ENCODE measurements at regions not wholly inside any gene's neighbourhood (a gene's known extent, or its start where the extent isn't known, plus 50 kb on each side); places are given as distances from the start of the nearest gene placed in this dataset.
"Not testable (repeated sequence)": the region's sequence is repeated elsewhere in the genome, so short reads cannot be mapped to it uniquely, and the experiment has no call there.

- H3K27ac ChIP-seq (ENCODE audit: insufficient read depth, low read depth, low read length, poor library complexity, severe bottlenecking), result no peak overlapping the region
- no peaks in the 10 kb centered on the region for H3K36me3 ChIP-seq (ENCODE audit: control insufficient read depth, insufficient read depth, low read length)
- H3K9me3 ChIP-seq (ENCODE audit: control insufficient read depth, low read length), result no peaks in the 10 kb centered on the region
- no peaks in the 10 kb centered on the region for H3K27me3 ChIP-seq (ENCODE audit: control insufficient read depth, insufficient read depth, low read length, poor library complexity, severe bottlenecking)
- H3K4me3 ChIP-seq (ENCODE audit: insufficient read depth, low read depth, low read length), result no peak overlapping the region
- no peaks in the 10 kb centered on the region for H3K4me1 ChIP-seq (ENCODE audit: control insufficient read depth, insufficient read depth, low read length)
Observed at GRCh38 chr1:215007880-215008279, 74.7 kb upstream of the KCNK2 start.

- Histone ChIP-seq H3K36me3 (ENCODE audit: control insufficient read depth, insufficient read depth, low read length) (no peaks in the 10 kb centered on the region), H3K27ac (ENCODE audit: insufficient read depth, low read depth, low read length, poor library complexity, severe bottlenecking) (no peak overlapping the region), H3K27me3 (ENCODE audit: control insufficient read depth, insufficient read depth, low read length, poor library complexity, severe bottlenecking) (no peaks in the 10 kb centered on the region), H3K9me3 (ENCODE audit: control insufficient read depth, low read length) (no peaks in the 10 kb centered on the region), H3K4me3 (ENCODE audit: insufficient read depth, low read depth, low read length) (no peak overlapping the region), H3K4me1 (ENCODE audit: control insufficient read depth, insufficient read depth, low read length) (no peaks in the 10 kb centered on the region)
- 75 to 85% methylated on average over 3 of the region's 3 CpGs for WGBS, 2 experiments
Observed at GRCh38 chr1:215018555-215018954, 64.0 kb upstream of the KCNK2 start.

GRCh38 chr1:215022204-215022603 lies 60.3 kb upstream of the KCNK2 start:
- no peak overlapping the region for H3K27ac ChIP-seq (ENCODE audit: insufficient read depth, low read depth, low read length, poor library complexity, severe bottlenecking)
- 53 to 64% methylated on average over 1 of the region's 1 CpG for WGBS, 2 experiments

DNA sequence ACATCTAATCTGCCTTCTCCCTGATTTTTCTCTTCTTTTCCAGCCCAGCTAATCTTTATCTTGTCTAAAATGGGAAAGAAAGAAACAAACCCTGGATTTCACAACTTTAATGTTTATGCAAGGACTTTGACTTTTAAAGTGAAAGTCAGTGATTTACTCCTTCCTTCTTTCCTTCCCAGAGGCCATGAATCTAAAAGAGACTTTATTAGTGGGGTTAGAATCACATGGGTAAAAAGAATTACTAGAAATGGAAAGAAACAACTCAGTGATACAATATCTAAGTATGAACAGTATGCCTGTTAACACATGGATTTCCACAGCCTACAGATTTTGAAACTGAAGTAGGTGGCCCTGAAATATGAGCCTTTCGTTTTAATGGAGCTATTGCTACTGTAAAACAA lies 59.8 kb upstream of the KCNK2 start:
- WGBS, 2 experiments, result 86 to 90% methylated on average over 1 of the region's 1 CpG
- H3K27me3 ChIP-seq (ENCODE audit: control insufficient read depth, insufficient read depth, low read length, poor library complexity, severe bottlenecking), result no peaks in the 10 kb centered on the region
- no peaks in the 10 kb centered on the region for H3K4me1 ChIP-seq (ENCODE audit: control insufficient read depth, insufficient read depth, low read length)
- no peaks in the 10 kb centered on the region for H3K36me3 ChIP-seq (ENCODE audit: control insufficient read depth, insufficient read depth, low read length)
- no peak overlapping the region for H3K27ac ChIP-seq (ENCODE audit: insufficient read depth, low read depth, low read length, poor library complexity, severe bottlenecking)
- no peak overlapping the region for H3K4me3 ChIP-seq (ENCODE audit: insufficient read depth, low read depth, low read length)
- H3K9me3 ChIP-seq (ENCODE audit: control insufficient read depth, low read length), result no peaks in the 10 kb centered on the region

More at GRCh38 chr1:215022204-215022603, 60.3 kb upstream of the KCNK2 start:
- Histone ChIP-seq H3K27me3 (ENCODE audit: control insufficient read depth, insufficient read depth, low read length, poor library complexity, severe bottlenecking) (no peaks in the 10 kb centered on the region), H3K4me1 (ENCODE audit: control insufficient read depth, insufficient read depth, low read length) (no peaks in the 10 kb centered on the region), H3K9me3 (ENCODE audit: control insufficient read depth, low read length) (no peaks in the 10 kb centered on the region), H3K36me3 (ENCODE audit: control insufficient read depth, insufficient read depth, low read length) (no peaks in the 10 kb centered on the region), H3K4me3 (ENCODE audit: insufficient read depth, low read depth, low read length) (no peak overlapping the region)

GRCh38 chr1:215023155-215023832 lies 59.2 kb upstream of the KCNK2 start:
- Histone ChIP-seq H3K4me3 (ENCODE audit: insufficient read depth, low read depth, low read length) (no peak overlapping the region), H3K4me1 (ENCODE audit: control insufficient read depth, insufficient read depth, low read length) (no peaks in the 10 kb centered on the region), H3K27ac (ENCODE audit: insufficient read depth, low read depth, low read length, poor library complexity, severe bottlenecking) (no peak overlapping the region), H3K9me3 (ENCODE audit: control insufficient read depth, low read length) (no peaks in the 10 kb centered on the region), H3K27me3 (ENCODE audit: control insufficient read depth, insufficient read depth, low read length, poor library complexity, severe bottlenecking) (no peaks in the 10 kb centered on the region), H3K36me3 (ENCODE audit: control insufficient read depth, insufficient read depth, low read length) (no peaks in the 10 kb centered on the region)
- WGBS, 2 experiments, result 97 to 98% methylated on average over 4 of the region's 4 CpGs

DNA sequence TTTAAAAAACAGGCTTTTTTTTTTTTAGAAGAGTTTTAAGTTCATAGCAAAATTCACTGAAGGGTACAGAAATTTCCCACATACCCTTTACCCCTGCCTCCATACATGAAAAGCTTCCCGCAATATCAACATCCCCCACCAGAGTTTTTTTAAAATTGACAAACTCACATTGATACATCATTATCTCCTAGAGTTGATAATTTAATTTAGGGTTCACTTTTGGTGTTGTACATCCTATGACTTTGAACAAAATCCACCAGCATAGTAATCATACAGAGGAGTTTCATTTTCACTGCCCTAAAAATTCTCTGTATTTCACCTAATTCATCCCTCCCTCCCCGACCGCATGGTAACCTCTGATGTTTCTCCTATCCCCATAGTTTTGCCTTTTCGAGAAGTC lies 53.6 kb upstream of the KCNK2 start:
- 89 to 95% methylated on average over 2 to 3 of the region's 4 CpGs for WGBS, 2 experiments

GRCh38 chr1:215030581-215030980 lies 52.0 kb upstream of the KCNK2 start:
- not testable (repeated sequence) for H3K36me3 ChIP-seq (ENCODE audit: control insufficient read depth, insufficient read depth, low read length); H3K4me3 ChIP-seq (ENCODE audit: insufficient read depth, low read depth, low read length); H3K4me1 ChIP-seq (ENCODE audit: control insufficient read depth, insufficient read depth, low read length); H3K9me3 ChIP-seq (ENCODE audit: control insufficient read depth, low read length); H3K27ac ChIP-seq (ENCODE audit: insufficient read depth, low read depth, low read length, poor library complexity, severe bottlenecking); H3K27me3 ChIP-seq (ENCODE audit: control insufficient read depth, insufficient read depth, low read length, poor library complexity, severe bottlenecking)
- WGBS, 2 experiments, result 89% methylated on average over 5 to 6 of the region's 6 CpGs

More for the DNA sequence above, 53.6 kb upstream of the KCNK2 start:
- H3K4me1 ChIP-seq (ENCODE audit: control insufficient read depth, insufficient read depth, low read length), result no peaks in the 10 kb centered on the region
- no peaks in the 10 kb centered on the region for H3K9me3 ChIP-seq (ENCODE audit: control insufficient read depth, low read length)
- no peaks in the 10 kb centered on the region for H3K36me3 ChIP-seq (ENCODE audit: control insufficient read depth, insufficient read depth, low read length)
- H3K4me3 ChIP-seq (ENCODE audit: insufficient read depth, low read depth, low read length), result no peak overlapping the region
- H3K27ac ChIP-seq (ENCODE audit: insufficient read depth, low read depth, low read length, poor library complexity, severe bottlenecking), result no peak overlapping the region
- no peaks in the 10 kb centered on the region for H3K27me3 ChIP-seq (ENCODE audit: control insufficient read depth, insufficient read depth, low read length, poor library complexity, severe bottlenecking)

- Histone ChIP-seq H3K4me1 (ENCODE audit: control insufficient read depth, insufficient read depth, low read length) (no peaks in the 10 kb centered on the region), H3K27ac (ENCODE audit: insufficient read depth, low read depth, low read length, poor library complexity, severe bottlenecking) (no peak overlapping the region), H3K36me3 (ENCODE audit: control insufficient read depth, insufficient read depth, low read length) (no peaks in the 10 kb centered on the region), H3K27me3 (ENCODE audit: control insufficient read depth, insufficient read depth, low read length, poor library complexity, severe bottlenecking) (no peaks in the 10 kb centered on the region), H3K4me3 (ENCODE audit: insufficient read depth, low read depth, low read length) (no peak overlapping the region), H3K9me3 (ENCODE audit: control insufficient read depth, low read length) (no peaks in the 10 kb centered on the region)
Observed at GRCh38 chr1:215031392-215031791, 51.1 kb upstream of the KCNK2 start.

Measured in ectodermal cell (in vitro differentiated cells).